PC-3 (cell line): ENCODE measurements at regions not wholly inside any gene's neighbourhood (a gene's known extent, or its start where the extent isn't known, plus 50 kb on each side); places are given as distances from the start of the nearest gene placed in this dataset.

Experiments used
- CTCF ChIP-seq: fragments of 300-600 bp; sonication (generic); conservative IDR thresholded peaks from 2 replicates; pipeline ENCODE4 v1.5.1; 2017; ENCODE audit warnings: antibody characterized with exemption, low read depth, mild to moderate bottlenecking, low read length
- EZH2 ChIP-seq: fragments of 300-600 bp; sonication (generic); IDR thresholded peaks from one replicate; pipeline ENCODE4 v1.6.1; 2017; ENCODE audit warnings: antibody characterized with exemption, mild to moderate bottlenecking, low read length; ENCODE audit not compliant: unreplicated experiment
- EZH2phosphoT487 ChIP-seq: fragments of 300-600 bp; sonication (generic); IDR thresholded peaks from 2 replicates; pipeline ENCODE4 v1.6.1; 2018; ENCODE audit warnings: mild to moderate bottlenecking, antibody characterized with exemption, low read length, borderline replicate concordance

- TF ChIP-seq CTCF (no peak), EZH2 (no peak), EZH2phosphoT487 (no peak)
Observed at GRCh38 chr3:18151199-18151598, 273.9 kb downstream of the SATB1 start.
